HG03064 (cell line): ENCODE measurements at regions not wholly inside any gene's neighbourhood (a gene's known extent, or its start where the extent isn't known, plus 50 kb on each side); places are given as distances from the start of the nearest gene placed in this dataset.
"Not testable (repeated sequence)": the region's sequence is repeated elsewhere in the genome, so short reads cannot be mapped to it uniquely, and the experiment has no call there.

Experiments
- ATAC-seq: cut with Tn5 transposase; IDR thresholded peaks from one replicate; pipeline ENCODE4 v1.9.1; 2021; ENCODE audit warnings: low read depth; ENCODE audit not compliant: unreplicated experiment

DNA sequence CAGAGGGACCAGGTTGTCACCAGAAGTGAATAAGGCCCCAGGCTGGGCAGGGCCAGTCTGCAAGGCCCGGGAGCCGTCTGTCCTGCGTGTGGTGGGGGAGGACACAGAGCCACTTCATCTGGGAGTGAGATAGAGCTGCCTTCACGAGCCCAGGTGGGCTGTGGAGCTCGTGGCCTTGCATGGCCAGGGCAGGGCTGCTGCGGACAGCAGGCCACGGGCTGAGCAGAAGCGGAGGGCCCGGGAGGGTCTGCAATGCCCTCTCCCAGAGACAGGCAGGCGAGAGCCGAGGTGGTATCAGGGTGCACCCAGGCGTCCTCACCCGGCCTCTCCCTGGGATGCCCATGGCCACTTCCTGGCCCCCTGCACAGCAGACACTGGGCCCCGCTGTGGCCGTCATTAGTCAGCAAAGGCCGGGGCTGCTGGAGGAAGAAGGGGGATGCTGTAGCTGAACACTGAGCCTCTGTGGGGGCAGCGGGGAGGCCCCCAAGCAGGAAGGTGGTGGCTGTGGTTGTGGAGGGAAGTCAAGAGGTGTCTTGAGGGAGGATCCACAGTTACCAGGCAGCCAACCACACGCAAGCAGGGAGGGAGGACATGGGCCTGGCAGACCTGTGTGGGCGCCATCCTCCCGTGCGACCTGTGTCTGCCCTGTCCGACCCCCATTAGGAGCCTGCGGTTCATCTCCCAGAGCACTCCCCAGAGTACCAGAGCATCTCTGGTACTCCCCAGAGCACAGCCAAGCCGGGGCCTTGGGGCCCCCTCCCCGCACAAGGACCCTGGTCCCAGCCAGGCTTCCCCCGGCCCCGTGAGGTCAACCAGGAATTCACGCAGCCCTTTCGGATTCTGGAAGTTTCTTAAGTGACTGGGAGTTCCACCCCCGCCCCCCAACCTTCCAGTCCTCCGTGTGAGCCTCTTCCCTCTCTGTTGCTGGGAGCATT lies 1109.5 kb downstream of the BRD1 start:
- no peak for ATAC-seq

DNA sequence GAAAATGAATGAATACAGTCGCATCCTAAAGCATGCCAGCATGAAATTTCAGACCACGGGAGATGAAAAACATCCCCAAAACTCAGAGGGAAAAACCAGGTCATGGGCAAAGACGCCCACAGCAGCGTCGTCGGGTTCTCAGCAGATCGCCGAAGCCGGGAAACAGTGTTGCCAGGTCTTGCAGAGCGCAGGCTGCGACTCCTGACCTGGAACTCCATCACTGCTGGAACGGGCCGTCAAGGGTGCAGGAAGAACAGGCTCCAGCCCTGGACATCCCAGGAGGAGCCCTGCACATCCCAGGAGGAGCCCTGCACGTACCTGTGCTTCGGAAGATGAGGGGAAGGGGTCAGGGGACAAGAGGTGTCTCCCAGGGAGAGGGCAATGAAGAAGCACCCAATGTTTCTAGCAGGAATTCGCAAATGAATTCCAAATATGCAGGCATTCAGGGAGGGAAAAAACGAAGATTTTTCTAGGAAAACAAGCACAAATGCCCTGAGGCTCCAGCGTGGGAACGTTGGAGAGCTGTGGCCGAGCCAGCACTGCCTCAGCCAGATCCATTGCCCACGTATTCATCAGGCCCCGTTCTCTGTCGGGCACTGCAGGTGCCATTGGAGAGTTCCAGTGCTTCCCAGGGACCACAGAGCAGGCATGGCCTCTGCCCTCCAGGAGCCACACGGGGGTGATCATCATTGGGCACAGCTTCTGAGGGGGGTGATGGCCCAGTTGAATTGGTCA lies 1110.4 kb downstream of the BRD1 start:
- ATAC-seq: no peak

DNA sequence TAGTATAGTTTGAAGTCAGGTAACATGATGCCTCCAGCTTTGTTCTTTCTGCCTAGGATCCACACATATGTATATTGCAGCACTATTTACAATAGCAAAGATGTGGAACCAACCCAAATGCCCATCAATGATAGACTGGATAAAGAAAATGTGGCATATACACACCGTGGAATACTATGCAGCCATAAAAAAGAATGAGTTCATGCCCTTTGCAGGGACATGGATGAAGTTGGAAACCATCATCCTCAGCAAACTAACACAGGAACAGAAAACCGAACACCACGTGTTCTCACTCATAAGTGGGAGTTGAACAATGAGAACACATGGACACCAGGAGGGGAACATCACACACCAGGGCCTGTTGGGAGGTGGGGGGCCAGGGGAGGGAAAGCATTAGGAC lies 1111.5 kb downstream of the BRD1 start:
- ATAC-seq: not testable (repeated sequence)

DNA sequence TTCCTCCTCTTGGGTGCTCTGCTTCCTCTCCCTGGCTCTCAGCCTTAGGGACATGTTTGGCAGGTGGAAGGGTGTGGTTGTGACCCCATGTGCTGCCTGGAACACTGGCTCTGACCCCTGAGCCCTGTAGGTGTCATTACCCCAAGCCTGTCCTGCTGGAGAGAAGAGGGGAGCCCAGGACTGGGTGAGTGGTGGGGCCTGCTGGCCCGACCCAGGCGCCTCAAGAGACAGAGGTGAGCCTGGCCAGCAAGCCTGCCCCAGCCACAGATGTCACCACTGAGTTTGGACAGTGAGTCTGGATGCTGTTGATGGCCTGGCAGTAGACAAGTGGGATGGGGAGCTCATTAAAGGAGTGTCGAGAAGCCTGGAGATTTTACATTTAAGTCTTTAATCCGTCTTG lies 1112.2 kb downstream of the BRD1 start:
- ATAC-seq: no peak

DNA sequence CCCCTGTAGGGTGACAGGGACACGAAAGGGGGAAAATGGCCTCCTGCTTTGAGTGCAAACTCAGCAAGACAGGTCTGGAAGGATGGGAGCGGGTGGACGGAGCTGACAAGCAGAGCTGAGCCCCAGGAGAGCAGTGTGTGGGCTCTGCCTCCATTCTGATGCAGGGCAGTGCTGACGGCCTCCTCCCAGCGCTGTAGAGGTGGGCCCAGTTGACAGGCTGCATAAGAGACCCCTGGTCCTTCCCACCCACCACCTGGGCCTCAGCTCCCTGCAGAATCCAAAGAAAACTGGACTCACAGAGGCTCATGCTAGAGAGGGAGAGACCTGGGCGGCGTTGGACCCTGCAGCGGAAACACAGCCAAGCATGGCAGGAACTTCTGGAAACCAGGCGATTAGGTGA lies 1113.4 kb downstream of the BRD1 start:
- ATAC-seq: no peak

DNA sequence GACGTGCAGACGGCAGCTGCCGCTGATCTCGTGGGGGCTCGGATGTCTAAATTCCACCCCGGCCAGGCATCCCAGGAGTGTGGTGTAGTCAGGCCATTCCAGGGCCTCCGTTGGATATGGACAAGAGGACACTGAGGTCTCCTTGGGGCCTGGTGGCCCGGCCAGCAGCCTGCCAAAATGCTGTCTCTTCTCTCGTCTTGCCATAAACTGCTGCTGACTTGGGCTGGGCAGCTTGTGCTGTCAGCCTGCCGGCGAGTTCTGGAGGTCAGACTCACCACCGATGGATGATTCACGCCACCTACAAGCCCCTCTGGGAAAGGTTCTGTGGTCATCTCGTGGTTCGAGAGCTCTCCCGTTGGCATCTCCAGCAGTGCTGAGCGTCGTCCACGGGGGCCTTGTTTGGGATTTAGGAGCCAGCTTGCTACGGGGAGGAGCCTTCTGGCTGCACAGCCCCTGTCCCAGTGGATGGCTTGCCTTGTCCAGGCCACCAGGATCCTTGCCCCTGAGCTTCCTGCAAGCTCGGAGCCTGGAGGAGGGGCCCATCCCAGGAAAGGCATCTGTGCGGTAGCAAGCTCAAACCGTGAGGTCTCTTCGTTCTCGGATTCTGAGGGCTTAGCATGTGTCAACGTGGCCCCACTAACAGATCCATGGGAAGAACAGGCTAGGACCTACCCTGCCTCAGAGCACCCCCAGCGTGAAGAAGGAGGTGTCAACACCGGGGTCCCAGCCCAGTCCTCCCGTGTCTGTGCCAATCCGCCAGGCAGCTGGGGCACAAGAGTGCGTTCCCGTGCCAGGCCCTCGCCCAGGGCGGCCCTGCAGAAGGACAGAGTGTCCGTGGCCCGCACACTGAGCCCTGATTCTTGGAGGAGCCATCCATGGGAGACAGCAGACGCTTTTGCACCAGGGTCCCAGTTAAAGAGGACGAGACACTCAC lies 1114.1 kb downstream of the BRD1 start:
- no peak for ATAC-seq

DNA sequence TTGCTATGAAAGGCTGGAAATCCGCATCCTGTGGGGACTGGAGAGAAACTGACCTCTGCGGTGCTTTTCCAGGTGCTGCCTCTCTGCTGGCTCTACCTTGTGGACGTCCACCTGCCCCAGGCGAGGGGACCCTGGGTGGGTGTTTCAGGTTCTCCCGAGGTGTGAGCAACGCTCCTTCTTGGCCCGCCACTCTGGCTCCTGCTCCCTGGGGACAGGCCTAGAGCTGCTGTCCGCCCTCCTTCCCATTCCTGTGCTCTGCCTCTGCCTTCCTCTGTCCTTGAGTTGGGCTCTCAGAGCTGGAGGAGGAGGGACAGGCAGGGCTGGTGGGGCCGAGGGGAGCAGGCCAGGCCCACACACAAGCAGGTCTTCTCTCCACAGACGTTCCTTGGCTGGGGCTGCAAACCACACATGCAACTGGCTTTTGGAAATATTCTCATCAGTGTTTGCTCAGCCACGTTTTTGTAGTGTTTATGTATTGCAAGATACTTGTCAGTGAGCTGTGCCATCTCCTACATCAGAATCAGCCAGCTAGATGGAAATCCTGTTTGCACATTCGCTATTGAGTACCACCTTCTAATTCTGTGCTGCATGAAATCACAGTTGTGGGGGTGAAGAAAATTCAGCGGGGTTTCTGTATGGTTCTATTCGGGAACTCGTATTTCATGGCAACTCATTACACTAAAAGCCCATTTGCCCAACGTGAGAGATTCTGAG lies 1115.0 kb downstream of the BRD1 start:
- no peak for ATAC-seq

DNA sequence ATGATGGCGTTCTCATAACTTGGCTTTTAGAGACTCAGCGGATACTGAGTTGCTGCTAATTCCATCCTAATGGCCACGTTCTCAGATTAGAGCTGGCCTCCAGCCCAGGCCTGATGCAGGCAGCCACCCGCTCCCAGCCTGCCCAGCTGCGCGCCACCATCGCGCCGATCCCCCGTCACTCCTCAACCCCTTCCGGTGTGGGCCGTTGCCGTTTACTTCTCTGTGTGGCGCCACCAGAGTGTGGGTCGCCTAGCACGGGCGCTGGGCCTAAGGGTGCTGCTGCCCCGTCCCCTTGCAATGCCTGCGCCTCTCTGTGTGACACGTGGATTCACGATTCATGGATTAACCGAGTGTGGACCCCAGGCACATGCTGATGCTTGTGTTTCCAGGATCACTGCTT lies 1116.0 kb downstream of the BRD1 start:
- ATAC-seq: no peak

DNA sequence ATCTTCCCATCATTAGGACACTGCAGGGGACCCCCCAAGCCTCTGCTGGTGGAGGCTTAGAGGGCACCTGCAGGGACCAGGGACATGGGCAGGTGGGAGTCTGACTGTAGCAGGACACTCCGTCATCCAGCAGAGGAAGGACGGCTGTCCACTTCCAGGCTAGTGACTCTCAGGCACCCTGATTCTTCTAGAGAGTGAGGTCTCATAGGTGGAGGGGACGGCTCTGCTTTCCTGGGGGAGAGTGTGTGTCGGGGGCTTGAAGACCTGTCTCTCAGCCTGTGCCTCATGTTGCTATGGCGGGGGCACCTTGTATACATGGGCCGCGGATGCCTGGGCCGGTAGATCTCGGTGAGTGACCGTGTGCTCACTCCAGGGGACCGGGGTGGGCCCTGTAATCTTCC lies 1116.6 kb downstream of the BRD1 start:
- no peak for ATAC-seq

DNA sequence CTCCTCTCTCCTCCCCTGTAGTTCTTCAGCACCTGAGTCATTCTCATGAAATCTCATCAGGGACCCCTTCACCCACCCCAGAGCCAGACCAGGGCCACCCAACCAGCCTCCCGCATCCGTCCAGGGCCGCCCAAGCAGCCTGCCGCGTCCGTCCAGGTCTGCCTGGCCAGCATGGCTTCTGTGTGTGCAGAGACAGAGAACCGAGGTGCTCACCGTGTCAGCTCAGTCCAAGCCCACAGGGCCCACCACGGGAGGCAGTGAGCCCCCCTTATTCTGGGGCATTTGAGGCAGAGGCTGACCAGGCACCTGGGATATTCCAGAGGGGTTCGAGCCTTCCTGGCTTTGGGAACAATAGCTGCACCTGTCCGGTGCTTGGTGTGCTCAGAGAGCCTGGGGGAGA lies 1117.3 kb downstream of the BRD1 start:
- no peak for ATAC-seq

DNA sequence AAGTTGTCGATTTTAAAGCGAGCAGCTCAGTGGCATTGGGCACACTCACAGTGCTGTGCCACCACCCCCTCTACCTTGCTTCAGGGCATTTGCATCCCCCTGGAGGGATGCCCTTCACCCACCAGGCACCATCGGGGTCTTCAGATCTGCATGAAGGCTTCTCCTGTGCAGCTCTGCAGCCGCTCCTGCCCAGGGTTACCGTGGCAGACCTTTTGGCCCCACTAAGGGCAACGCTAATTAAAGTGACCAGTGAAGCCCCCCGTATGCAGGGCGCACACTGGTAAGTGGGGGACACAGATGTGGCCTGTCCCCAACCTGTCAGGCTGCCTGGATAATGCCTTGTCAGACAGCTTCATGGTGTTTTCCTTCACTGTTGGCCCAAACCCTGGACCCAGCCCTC lies 1117.7 kb downstream of the BRD1 start:
- ATAC-seq: no peak

DNA sequence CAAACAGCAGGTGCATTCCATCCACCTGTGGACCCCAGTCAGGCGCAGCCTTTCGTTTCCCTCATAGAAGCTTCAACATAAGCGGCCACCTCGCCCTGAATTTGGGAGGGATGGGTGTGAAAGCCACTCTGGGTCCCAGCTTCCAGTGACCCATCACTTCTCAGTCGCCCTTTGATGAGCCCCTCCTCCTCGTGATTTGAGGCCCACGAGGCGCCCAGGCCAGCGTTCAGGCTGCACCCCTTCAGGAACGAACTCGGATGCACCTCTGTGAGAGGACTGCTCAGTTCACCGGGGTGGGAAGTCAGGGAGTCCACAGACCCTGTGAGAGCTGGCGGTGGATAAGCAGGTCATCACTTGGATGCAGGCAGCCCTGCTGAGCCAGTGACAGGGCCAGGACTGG lies 1118.2 kb downstream of the BRD1 start:
- ATAC-seq: no peak

DNA sequence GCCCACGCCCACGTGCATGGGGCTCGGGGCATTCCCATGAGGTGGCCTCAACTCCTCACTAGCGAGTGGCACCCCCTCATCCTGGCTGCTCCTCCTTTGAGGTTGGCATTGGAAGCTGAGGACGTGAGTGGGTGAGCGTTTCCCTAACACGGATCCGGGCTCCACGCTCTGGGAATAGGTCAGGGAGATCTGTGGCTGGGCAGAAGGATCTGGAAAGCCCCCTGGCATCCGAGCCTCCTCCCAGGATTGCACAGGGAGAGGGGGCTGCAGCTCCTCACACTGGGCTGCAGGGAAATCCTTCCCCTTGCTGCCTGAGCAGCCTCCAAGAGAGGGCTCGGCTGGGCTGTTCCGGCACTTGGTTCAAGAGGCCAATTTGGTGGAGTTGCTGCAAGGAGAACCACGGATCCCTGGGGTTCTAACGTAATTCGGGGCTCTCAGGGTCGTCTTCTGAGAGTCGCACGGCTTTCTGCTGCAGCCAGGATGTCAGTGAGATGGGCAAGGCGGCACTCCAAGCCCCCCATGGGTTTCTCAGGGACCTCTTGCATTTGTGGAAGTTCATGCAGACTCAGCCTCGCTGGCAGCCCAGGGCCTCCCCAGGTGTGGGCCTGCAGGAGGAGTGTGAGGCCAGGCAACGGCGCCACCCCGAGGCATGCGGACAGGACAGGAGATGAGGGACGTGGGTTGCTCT lies 1119.0 kb downstream of the BRD1 start:
- ATAC-seq: no peak

DNA sequence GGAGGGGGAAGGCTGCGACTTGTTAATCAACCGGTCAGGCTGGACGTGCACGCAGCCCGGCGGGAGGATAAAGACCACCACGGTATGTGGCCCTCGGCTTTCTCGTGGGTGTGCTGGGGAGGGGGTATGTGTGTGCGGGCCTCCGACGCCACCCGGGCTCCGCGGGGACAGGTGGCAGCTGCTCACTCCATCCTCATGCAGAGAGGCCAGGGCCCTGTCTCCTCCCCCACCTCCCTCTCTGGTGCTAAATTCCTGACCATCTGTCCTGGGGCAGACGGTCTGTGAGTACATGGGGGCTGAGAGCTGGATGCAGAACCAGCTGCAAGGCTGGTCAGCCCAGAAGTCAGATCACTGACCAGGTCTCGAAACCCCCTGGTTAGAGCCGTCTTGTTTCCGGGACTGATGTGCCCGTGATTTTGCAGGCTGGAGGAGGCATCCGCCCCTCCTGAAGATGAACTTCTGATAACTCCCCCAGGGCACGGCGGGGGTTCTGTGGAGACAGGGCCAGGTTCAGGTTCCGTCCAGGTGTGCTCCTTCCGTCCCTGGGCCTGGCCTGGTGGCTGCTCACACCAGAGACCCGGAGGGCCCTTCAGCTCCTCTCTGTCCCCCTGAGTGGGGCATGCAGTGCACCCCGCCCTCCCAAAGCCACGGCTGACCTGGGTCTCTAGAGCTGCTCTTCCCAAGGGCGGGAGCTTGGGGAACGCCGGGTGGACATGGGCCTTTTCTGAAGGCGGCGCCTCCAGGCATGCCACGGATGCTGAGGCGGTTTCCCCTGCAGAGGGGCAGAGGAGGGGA lies 1119.7 kb downstream of the BRD1 start:
- no peak for ATAC-seq

DNA sequence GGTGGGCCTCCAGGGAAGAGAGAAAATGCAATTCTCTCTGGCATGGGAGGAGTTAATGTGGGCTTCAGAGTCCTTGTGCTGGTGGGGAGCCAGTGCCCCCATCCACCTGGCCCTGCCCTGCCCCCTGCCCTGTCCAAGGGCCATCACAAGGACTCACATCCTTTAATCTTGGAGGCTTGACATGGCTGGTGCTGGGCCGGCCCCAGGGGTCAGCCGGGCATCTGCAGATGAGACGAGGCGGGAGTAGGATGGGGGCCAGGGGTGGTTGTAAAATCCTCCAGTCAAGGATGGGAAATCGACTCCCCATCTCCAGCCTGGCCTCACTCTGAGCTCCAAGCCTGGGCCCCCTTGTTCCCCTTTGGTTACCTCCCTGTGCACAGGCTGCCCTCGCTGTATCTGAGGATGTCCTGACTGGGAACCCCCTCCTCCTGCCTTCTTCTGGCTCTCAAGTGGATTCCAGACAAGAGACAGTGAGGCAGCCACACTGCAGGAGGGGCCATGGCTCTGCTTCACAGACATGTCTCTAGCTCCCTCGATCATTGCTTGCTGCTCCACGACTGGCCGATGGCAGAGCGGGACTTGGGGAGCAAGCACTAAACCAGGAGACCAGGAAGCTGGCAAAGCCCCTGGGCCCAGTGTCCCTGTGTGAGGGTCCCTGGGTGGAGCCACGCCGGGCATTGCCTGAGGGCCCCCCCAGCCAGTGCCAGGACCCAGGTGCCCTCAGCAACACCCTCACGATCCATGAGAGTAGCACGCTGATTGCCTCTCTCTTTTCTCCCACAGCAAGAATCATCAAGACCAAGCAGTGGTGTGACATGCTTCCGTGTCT lies 1120.5 kb downstream of the BRD1 start:
- no peak for ATAC-seq

DNA sequence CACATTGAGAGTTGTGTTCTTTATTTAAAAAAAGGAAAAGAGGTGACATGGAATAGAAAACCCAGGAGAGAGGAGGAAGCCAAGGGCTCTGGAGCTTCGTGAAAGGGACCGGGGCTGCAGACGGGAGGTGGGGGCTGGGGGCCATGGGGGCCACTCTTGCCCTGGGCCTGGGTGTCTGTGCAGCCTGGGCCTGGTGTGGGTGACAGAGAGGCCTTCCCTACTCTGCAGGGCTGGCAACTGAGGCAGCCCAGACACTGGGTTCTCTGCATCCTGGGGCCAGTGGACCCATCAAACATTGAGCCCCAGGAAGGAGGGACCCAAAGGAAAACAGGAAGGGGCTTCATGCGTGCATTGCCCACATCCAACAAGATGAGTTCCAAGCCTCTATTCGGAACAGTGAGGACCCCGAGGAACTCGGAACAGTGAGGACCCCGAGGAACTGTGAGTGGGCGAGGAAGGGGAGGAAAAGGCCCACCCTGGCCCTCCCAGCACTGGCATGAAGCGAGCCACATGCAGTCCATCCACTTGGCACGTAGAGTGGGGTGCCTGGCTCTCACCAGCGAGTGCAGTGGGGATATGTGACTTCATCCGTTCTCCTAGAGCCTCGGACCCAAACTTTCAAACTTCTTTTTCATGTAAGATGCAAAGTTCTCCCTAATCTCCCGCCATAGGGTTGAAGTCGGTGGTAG lies 1121.6 kb downstream of the BRD1 start:
- ATAC-seq: no peak

DNA sequence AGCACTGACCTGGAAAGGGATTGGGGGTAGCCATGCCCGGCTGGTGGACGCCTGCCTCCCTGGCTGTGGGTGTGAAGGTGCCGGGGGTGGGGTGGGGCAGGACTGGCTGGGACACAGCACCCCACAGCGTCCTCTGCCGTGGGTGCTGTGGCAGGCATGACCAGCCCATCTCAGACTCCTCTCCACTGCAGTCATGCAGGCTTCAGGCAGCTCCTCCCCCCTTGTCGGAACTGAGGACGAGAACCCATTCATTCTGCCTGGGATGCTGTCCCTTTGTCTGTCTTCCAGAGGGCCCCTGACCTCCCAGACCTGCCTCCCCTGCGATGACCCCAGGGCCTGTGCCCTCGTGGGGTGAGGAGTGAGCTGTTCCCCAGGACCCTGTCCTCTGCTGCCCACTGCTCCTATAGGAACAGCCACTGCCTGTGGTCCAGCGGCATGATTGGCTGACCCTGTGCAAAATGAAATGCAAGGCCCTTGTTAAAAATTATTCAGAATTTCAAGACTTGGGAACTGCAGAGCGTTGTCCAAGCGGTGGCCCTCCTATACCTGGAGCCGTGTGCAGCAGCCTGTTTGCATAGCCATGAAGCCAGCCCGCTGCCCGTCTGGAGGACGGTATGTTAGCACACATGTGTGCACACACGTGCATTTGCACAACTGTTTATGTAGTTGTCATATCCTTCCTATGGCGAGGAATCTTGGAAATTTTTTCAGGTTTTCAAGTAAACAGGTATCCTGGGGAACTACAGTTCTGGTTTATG lies 1122.3 kb downstream of the BRD1 start:
- ATAC-seq: no peak
